HCT116 (cell line): ENCODE measurements at regions not wholly inside any gene's neighbourhood (a gene's known extent, or its start where the extent isn't known, plus 50 kb on each side); places are given as distances from the start of the nearest gene placed in this dataset.

Experiments
- CEBPB ChIP-seq: IDR thresholded peaks from 2 replicates; pipeline ENCODE4 v1.6.1; 2012; ENCODE audit warnings: low read depth
- EZH2phosphoT487 ChIP-seq: fragments of 200-600 bp; IDR thresholded peaks from 2 replicates; pipeline ENCODE4 v1.6.1; 2018; ENCODE audit warnings: antibody characterized with exemption, borderline replicate concordance
- POLR2A ChIP-seq: IDR thresholded peaks from 2 replicates; pipeline ENCODE4 v1.7.0; 2011; ENCODE audit warnings: borderline replicate concordance; ENCODE audit not compliant: insufficient read depth, insufficient read length; ENCODE audit errors: extremely low read depth
- POLR2AphosphoS5 ChIP-seq: IDR thresholded peaks from 2 replicates; pipeline ENCODE4 v1.6.1; 2011; ENCODE audit warnings: mild to moderate bottlenecking, low read depth, low read length, moderate library complexity
- RAD21 ChIP-seq: IDR thresholded peaks from 2 replicates; pipeline ENCODE4 v1.6.1; 2012; ENCODE audit warnings: low read depth, mild to moderate bottlenecking
- REST ChIP-seq: IDR thresholded peaks from 2 replicates; pipeline ENCODE4 v1.6.1; 2012; ENCODE audit warnings: low read depth
- SP1 ChIP-seq: IDR thresholded peaks from 2 replicates; pipeline ENCODE4 v1.6.1; 2012; ENCODE audit warnings: low read depth
- ZNF274 ChIP-seq: fragments of 200-500 bp; sonication (Bioruptor generic); IDR thresholded peaks from 2 replicates; pipeline ENCODE4 v1.6.1; 2014; ENCODE audit warnings: mild to moderate bottlenecking, low read depth, low read length, inconsistent platforms
- TF ChIP-seq, protein P1 (sequence below), 3 experiments: fragments of 200-600 bp in 1 of 3; sonication (generic) in 1 of 3; IDR thresholded peaks in 2 of 3; conservative IDR thresholded peaks in 1 of 3; 2 replicates each; pipeline ENCODE4 v1.5.1; 2012 to 2017; ENCODE audit warnings: low read depth in 2 of 3, low read length in 2 of 3, antibody characterized with exemption in 1 of 3, borderline replicate concordance in 1 of 3, control low read depth in 1 of 3, mild to moderate bottlenecking in 1 of 3, mixed read lengths in 1 of 3, mixed run types in 1 of 3, moderate library complexity in 1 of 3; ENCODE audit not compliant: insufficient read depth in 1 of 3
- TF ChIP-seq, protein P2 (sequence below): IDR thresholded peaks from 2 replicates; pipeline ENCODE4 v1.6.1; 2012
- TF ChIP-seq, protein P3 (sequence below): IDR thresholded peaks from 2 replicates; pipeline ENCODE4 v1.6.1; 2012

DNA sequence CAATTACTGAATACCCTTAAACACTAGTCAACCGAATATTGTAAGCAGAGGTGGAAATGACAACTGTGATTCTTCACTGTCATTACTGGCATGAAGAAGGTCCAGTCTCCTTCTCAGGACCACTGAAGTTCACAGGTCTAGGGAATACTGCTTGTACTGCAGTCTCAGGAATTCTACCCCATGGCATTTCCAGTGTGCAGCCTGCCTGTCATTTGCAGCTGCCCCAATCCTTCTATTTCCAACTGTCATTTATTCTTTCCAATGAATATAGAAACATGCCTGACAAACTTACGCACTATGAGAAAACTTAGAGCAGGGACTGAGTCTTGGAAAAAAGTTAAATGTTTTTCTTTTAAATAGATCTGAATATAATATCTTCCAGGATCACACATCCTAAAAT, 308.0 kb upstream of the THBS1 start:
- TF ChIP-seq, protein P1, sequence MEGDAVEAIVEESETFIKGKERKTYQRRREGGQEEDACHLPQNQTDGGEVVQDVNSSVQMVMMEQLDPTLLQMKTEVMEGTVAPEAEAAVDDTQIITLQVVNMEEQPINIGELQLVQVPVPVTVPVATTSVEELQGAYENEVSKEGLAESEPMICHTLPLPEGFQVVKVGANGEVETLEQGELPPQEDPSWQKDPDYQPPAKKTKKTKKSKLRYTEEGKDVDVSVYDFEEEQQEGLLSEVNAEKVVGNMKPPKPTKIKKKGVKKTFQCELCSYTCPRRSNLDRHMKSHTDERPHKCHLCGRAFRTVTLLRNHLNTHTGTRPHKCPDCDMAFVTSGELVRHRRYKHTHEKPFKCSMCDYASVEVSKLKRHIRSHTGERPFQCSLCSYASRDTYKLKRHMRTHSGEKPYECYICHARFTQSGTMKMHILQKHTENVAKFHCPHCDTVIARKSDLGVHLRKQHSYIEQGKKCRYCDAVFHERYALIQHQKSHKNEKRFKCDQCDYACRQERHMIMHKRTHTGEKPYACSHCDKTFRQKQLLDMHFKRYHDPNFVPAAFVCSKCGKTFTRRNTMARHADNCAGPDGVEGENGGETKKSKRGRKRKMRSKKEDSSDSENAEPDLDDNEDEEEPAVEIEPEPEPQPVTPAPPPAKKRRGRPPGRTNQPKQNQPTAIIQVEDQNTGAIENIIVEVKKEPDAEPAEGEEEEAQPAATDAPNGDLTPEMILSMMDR (IDR thresholded peaks at IDR 0.05 in 2 of 3, conservative IDR thresholded peaks at IDR 0.05 in 1 of 3; ENCODE audit: borderline replicate concordance in 1 of 3, insufficient read depth in 1 of 3, low read depth in 2 of 3, low read length in 2 of 3) = no peak
- TF ChIP-seq POLR2A (no peak), CEBPB (no peak), REST (no peak), POLR2AphosphoS5 (no peak), EZH2phosphoT487 (no peak), SP1 (no peak), RAD21 (no peak), ZNF274 (no peak)
- TF ChIP-seq, protein P2, sequence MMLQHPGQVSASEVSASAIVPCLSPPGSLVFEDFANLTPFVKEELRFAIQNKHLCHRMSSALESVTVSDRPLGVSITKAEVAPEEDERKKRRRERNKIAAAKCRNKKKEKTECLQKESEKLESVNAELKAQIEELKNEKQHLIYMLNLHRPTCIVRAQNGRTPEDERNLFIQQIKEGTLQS = no peak
- TF ChIP-seq, protein P3, sequence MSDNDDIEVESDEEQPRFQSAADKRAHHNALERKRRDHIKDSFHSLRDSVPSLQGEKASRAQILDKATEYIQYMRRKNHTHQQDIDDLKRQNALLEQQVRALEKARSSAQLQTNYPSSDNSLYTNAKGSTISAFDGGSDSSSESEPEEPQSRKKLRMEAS = no peak
